OCI-LY1 (cell line): ENCODE measurements at regions not wholly inside any gene's neighbourhood (a gene's known extent, or its start where the extent isn't known, plus 50 kb on each side); places are given as distances from the start of the nearest gene placed in this dataset.

Source experiments
- H2AFZ ChIP-seq: fragments of 200-600 bp; sonication (generic), shearing (Covaris generic); 2 replicates; pipeline ENCODE4 v1.6.0; 2014; ENCODE audit warnings: antibody characterized with exemption, mild to moderate bottlenecking, low read length
- H3F3A ChIP-seq: fragments of 200-600 bp; sonication (generic), shearing (Covaris generic); 2 replicates; pipeline ENCODE4 v1.6.0; 2014; ENCODE audit warnings: mild to moderate bottlenecking, antibody characterized with exemption, low read length, moderate library complexity; ENCODE audit not compliant: insufficient read depth
- H3K27ac ChIP-seq: fragments of 200-600 bp; sonication (generic); 2 replicates; pipeline ENCODE4 v1.5.1; 2014; ENCODE audit warnings: low read length, mixed run types, mild to moderate bottlenecking, low read depth; ENCODE audit not compliant: poor library complexity, severe bottlenecking
- H3K27me3 ChIP-seq: fragments of 200-600 bp; sonication (generic); 2 replicates; pipeline ENCODE4 v1.6.0; 2014; ENCODE audit warnings: antibody characterized with exemption, mild to moderate bottlenecking, low read length, moderate library complexity; ENCODE audit not compliant: insufficient read depth
- H3K36me3 ChIP-seq: fragments of 200-600 bp; sonication (generic); 2 replicates; pipeline ENCODE4 v1.6.1; 2014; ENCODE audit warnings: mild to moderate bottlenecking, antibody characterized with exemption, low read length, moderate library complexity, mixed read lengths; ENCODE audit not compliant: insufficient read depth
- H3K4me1 ChIP-seq: fragments of 200-600 bp; sonication (generic); 2 replicates; pipeline ENCODE4 v1.5.1; 2014; ENCODE audit warnings: mild to moderate bottlenecking, low read length, moderate library complexity; ENCODE audit not compliant: insufficient read depth, severe bottlenecking
- H3K4me2 ChIP-seq: fragments of 200-600 bp; sonication (generic), shearing (Covaris generic); 2 replicates; pipeline ENCODE4 v1.6.1; 2014; ENCODE audit warnings: low read length
- H3K4me3 ChIP-seq: fragments of 200-600 bp; sonication (generic); 2 replicates; pipeline ENCODE4 v1.5.1; 2014; ENCODE audit warnings: low read length, low read depth, mild to moderate bottlenecking, mixed read lengths; ENCODE audit not compliant: poor library complexity, severe bottlenecking
- H3K79me2 ChIP-seq: fragments of 200-600 bp; shearing (Covaris generic); 2 replicates; pipeline ENCODE4 v1.6.1; 2016; ENCODE audit warnings: mixed run types, low read length, mixed read lengths; ENCODE audit not compliant: insufficient read depth
- H3K9ac ChIP-seq: fragments of 200-600 bp; sonication (generic), shearing (Covaris generic); 2 replicates; pipeline ENCODE4 v1.6.1; 2014; ENCODE audit warnings: mild to moderate bottlenecking, low read length, mixed read lengths
- H3K9me2 ChIP-seq: fragments of 200-600 bp; sonication (generic), shearing (Covaris generic); 2 replicates; pipeline ENCODE4 v1.6.1; 2014; ENCODE audit warnings: low read depth, mild to moderate bottlenecking, low read length, mixed read lengths
- H3K9me3 ChIP-seq: fragments of 200-600 bp; shearing (Covaris generic); 2 replicates; pipeline ENCODE4 v1.6.1; 2014; ENCODE audit warnings: low read length, mixed read lengths
- H4K20me1 ChIP-seq: fragments of 200-600 bp; sonication (generic), shearing (Covaris generic); 2 replicates; pipeline ENCODE4 v1.6.0; 2016; ENCODE audit warnings: mild to moderate bottlenecking, low read length; ENCODE audit not compliant: insufficient read depth
- CTCF ChIP-seq: fragments of 200-600 bp; sonication (generic), shearing (Covaris generic); IDR thresholded peaks from 2 replicates; pipeline ENCODE4 v1.5.1; 2017; ENCODE audit warnings: mild to moderate bottlenecking, antibody characterized with exemption, low read length, moderate library complexity, mixed read lengths
- EZH2 ChIP-seq: fragments of 200-600 bp; sonication (generic), shearing (Covaris generic); IDR thresholded peaks from 2 replicates; pipeline ENCODE4 v1.8.0; 2017; ENCODE audit warnings: borderline replicate concordance, mixed run types, mild to moderate bottlenecking, antibody characterized with exemption, low read length, moderate library complexity, mixed read lengths

GRCh38 chr21:24895885-24896734, 711.2 kb downstream of the MRPL39 start:
- Histone ChIP-seq H3F3A (no peaks in the 10 kb centered on the region), H3K27ac (no peak overlapping the region), H3K4me1 (no peaks in the 10 kb centered on the region), H3K4me3 (no peak overlapping the region), H3K4me2 (no peak overlapping the region), H2AFZ (no peak overlapping the region), H3K9me2 (no peaks in the 10 kb centered on the region), H3K27me3 (no peaks in the 10 kb centered on the region), H3K9me3 (no peaks in the 10 kb centered on the region), H3K9ac (no peak overlapping the region), H3K79me2 (no peaks in the 10 kb centered on the region), H3K36me3 (no peaks in the 10 kb centered on the region), H4K20me1 (no peaks in the 10 kb centered on the region)
- TF ChIP-seq CTCF (peak; percentile 43; the same call in 1 of the 2 replicates), EZH2 (no peak)

GRCh38 chr21:24894324-24894723, 713.0 kb downstream of the MRPL39 start:
- Histone ChIP-seq H3K9ac (no peak overlapping the region), H3K27ac (no peak overlapping the region), H3K36me3 (no peaks in the 10 kb centered on the region), H3K9me3 (no peaks in the 10 kb centered on the region), H4K20me1 (no peaks in the 10 kb centered on the region), H3K4me1 (no peaks in the 10 kb centered on the region), H3K9me2 (no peaks in the 10 kb centered on the region), H3F3A (no peaks in the 10 kb centered on the region), H3K4me3 (no peak overlapping the region), H2AFZ (no peak overlapping the region), H3K27me3 (no peaks in the 10 kb centered on the region), H3K4me2 (no peak overlapping the region), H3K79me2 (no peaks in the 10 kb centered on the region)
- TF ChIP-seq CTCF (no peak), EZH2 (no peak)

- Histone ChIP-seq H3K9me3 (no peaks in the 10 kb centered on the region), H3K9me2 (no peaks in the 10 kb centered on the region), H2AFZ (no peak overlapping the region), H3K36me3 (no peaks in the 10 kb centered on the region), H3F3A (no peaks in the 10 kb centered on the region), H3K9ac (no peak overlapping the region), H3K4me1 (no peaks in the 10 kb centered on the region), H3K27ac (no peak overlapping the region), H3K4me2 (no peak overlapping the region), H3K4me3 (no peak overlapping the region), H3K79me2 (no peaks in the 10 kb centered on the region), H4K20me1 (no peaks in the 10 kb centered on the region), H3K27me3 (no peaks in the 10 kb centered on the region)
- TF ChIP-seq CTCF (no peak), EZH2 (no peak)
These were observed 717.3 kb downstream of the MRPL39 start for GRCh38 chr21:24890021-24890420.
